PC-3 (cell line): ENCODE measurements at regions not wholly inside any gene's neighbourhood (a gene's known extent, or its start where the extent isn't known, plus 50 kb on each side); places are given as distances from the start of the nearest gene placed in this dataset.
"Not testable (repeated sequence)": the region's sequence is repeated elsewhere in the genome, so short reads cannot be mapped to it uniquely, and the experiment has no call there.

Experiments used
- EZH2 ChIP-seq: fragments of 300-600 bp; sonication (generic); IDR thresholded peaks from one replicate; pipeline ENCODE4 v1.6.1; 2017; ENCODE audit warnings: antibody characterized with exemption, mild to moderate bottlenecking, low read length; ENCODE audit not compliant: unreplicated experiment
- EZH2phosphoT487 ChIP-seq: fragments of 300-600 bp; sonication (generic); IDR thresholded peaks from 2 replicates; pipeline ENCODE4 v1.6.1; 2018; ENCODE audit warnings: mild to moderate bottlenecking, antibody characterized with exemption, low read length, borderline replicate concordance
- TF ChIP-seq, protein P1 (sequence below): fragments of 300-600 bp; sonication (generic); conservative IDR thresholded peaks from 2 replicates; pipeline ENCODE4 v1.5.1; 2017; ENCODE audit warnings: antibody characterized with exemption, low read depth, mild to moderate bottlenecking, low read length

DNA sequence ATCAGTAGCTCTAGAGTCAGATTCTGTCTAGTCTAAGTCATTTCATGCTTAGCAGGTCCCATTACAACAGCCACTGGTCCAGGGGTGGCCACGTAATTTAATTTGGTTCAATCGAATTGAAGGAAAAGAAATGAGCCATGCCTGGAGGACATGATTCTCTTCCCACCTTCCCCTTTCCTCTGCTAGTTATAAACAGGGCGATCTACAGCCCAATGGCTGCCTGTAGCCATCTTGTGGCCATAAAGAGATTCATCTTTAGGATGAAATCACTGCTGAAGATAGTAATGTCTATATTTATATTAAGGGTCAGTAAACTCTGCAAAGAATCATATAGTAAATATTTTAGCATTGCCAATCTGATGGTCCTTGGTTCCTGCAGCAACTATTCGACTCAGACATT lies 107.4 kb downstream of the SPDYE17 start:
- TF ChIP-seq, protein P1, sequence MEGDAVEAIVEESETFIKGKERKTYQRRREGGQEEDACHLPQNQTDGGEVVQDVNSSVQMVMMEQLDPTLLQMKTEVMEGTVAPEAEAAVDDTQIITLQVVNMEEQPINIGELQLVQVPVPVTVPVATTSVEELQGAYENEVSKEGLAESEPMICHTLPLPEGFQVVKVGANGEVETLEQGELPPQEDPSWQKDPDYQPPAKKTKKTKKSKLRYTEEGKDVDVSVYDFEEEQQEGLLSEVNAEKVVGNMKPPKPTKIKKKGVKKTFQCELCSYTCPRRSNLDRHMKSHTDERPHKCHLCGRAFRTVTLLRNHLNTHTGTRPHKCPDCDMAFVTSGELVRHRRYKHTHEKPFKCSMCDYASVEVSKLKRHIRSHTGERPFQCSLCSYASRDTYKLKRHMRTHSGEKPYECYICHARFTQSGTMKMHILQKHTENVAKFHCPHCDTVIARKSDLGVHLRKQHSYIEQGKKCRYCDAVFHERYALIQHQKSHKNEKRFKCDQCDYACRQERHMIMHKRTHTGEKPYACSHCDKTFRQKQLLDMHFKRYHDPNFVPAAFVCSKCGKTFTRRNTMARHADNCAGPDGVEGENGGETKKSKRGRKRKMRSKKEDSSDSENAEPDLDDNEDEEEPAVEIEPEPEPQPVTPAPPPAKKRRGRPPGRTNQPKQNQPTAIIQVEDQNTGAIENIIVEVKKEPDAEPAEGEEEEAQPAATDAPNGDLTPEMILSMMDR: peak; percentile 29; the same call in 1 of the 2 replicates
- TF ChIP-seq EZH2, EZH2phosphoT487: not testable (repeated sequence)
